Activated B cell treated with CpG ODN at 0.5 μM for 24 hours (primary cell): ENCODE measurements at regions not wholly inside any gene's neighbourhood (a gene's known extent, or its start where the extent isn't known, plus 50 kb on each side); places are given as distances from the start of the nearest gene placed in this dataset.

Experiments used
- ATAC-seq: fragments of 200-7000 bp; cut with Tn5 transposase; one replicate; pipeline ENCODE4 v1.10.0; 2021; ENCODE audit warnings: low read depth, mild to moderate bottlenecking, moderate library complexity
- CTCF ChIA-PET: fragments of 350-600 bp; sonication (Branson Sonifier 250); formaldehyde crosslinking; loops from one replicate; lab custom pipeline; 2021; ENCODE audit warnings: antibody characterized with exemption; lab: Charles Lee
- POLR2A ChIA-PET: fragments of 350-600 bp; sonication (Branson Sonifier 250); formaldehyde crosslinking; loops from one replicate; lab custom pipeline; 2021; ENCODE audit warnings: antibody characterized with exemption; lab: Charles Lee
- DNase-seq: peaks from one replicate; pipeline ENCODE4 v3.0.0; 2022
- H3K27ac Mint-ChIP-seq: one replicate; pipeline ENCODE4 v1.8.0; 2020; ENCODE audit warnings: mixed read lengths
- H3K27me3 Mint-ChIP-seq: one replicate; pipeline ENCODE4 v1.8.0; 2021; ENCODE audit warnings: mixed read lengths
- H3K36me3 Mint-ChIP-seq: one replicate; pipeline ENCODE4 v1.8.0; 2021; ENCODE audit warnings: low read depth, mixed read lengths
- H3K4me1 Mint-ChIP-seq: one replicate; pipeline ENCODE4 v1.8.0; 2021; ENCODE audit warnings: mixed read lengths
- H3K4me3 Mint-ChIP-seq: one replicate; pipeline ENCODE4 v1.8.0; 2020; ENCODE audit warnings: mild to moderate bottlenecking, mixed read lengths
- H3K9me3 Mint-ChIP-seq: one replicate; pipeline ENCODE4 v1.8.0; 2020; ENCODE audit warnings: mixed read lengths
- CTCF ChIP-seq: fragments of 200-600 bp; IDR thresholded peaks from one replicate; pipeline ENCODE4 v1.8.0; 2022; ENCODE audit warnings: antibody characterized with exemption, mild to moderate bottlenecking
- intact Hi-C: fragments of 100-400 bp; cut with micrococcal nuclease; formaldehyde crosslinking; loops from one replicate; pipeline ENCODE4 v1.15.1; 2024

GRCh38 chr2:236894791-236895190 lies 190.9 kb upstream of the COPS8 start:
- intact Hi-C loops, result no loop called here
- H3K4me3 Mint-ChIP-seq, result no peak overlapping the region
- DNase-seq (no peak), ATAC-seq (no peak)
- ChIA-PET CTCF (no interaction called here), POLR2A (no interaction called here)
- no peaks in the 10 kb centered on the region for H3K9me3 Mint-ChIP-seq
- H3K36me3 Mint-ChIP-seq, result no peaks in the 10 kb centered on the region
- no peak overlapping the region for H3K27ac Mint-ChIP-seq
- H3K4me1 Mint-ChIP-seq, result no peaks in the 10 kb centered on the region
- H3K27me3 Mint-ChIP-seq, result no peaks in the 10 kb centered on the region
- TF ChIP-seq CTCF, result no peak

GRCh38 chr2:236895497-236895896 lies 190.2 kb upstream of the COPS8 start:
- Mint-ChIP-seq H3K9me3 (no peaks in the 10 kb centered on the region), H3K27ac (no peak overlapping the region), H3K4me3 (no peak overlapping the region), H3K36me3 (no peaks in the 10 kb centered on the region), H3K4me1 (no peaks in the 10 kb centered on the region), H3K27me3 (no peaks in the 10 kb centered on the region)
- intact Hi-C loops, result no loop called here
- ChIA-PET POLR2A (no interaction called here), CTCF (no interaction called here)
- DNase-seq (no peak), ATAC-seq (no peak)
- no peak for TF ChIP-seq CTCF

- Mint-ChIP-seq H3K4me3 (no peak overlapping the region), H3K9me3 (no peaks in the 10 kb centered on the region), H3K4me1 (no peaks in the 10 kb centered on the region), H3K36me3 (no peaks in the 10 kb centered on the region), H3K27me3 (no peaks in the 10 kb centered on the region), H3K27ac (no peak overlapping the region)
- ChIA-PET POLR2A (no interaction called here), CTCF (no interaction called here)
- intact Hi-C loops, result no loop called here
- ATAC-seq (no peak), DNase-seq (no peak)
- no peak for TF ChIP-seq CTCF
These were observed 189.0 kb upstream of the COPS8 start for GRCh38 chr2:236896688-236897087.

- CTCF ChIA-PET, result no interaction called here
- intact Hi-C loops, result no loop called here
These were observed 186.5 kb upstream of the COPS8 start for GRCh38 chr2:236899146-236899545.

GRCh38 chr2:236899950-236900640 lies 185.6 kb upstream of the COPS8 start:
- no peaks in the 10 kb centered on the region for H3K9me3 Mint-ChIP-seq
- CTCF ChIA-PET, result no interaction called here
- DNase-seq (no peak), ATAC-seq (no peak)
- H3K27ac Mint-ChIP-seq, result no peak overlapping the region
- POLR2A ChIA-PET, result no interaction called here
- H3K36me3 Mint-ChIP-seq, result no peaks in the 10 kb centered on the region
- no peak overlapping the region for H3K4me3 Mint-ChIP-seq
- H3K4me1 Mint-ChIP-seq, result no peaks in the 10 kb centered on the region
- no peak for TF ChIP-seq CTCF
- intact Hi-C loops, result no loop called here
- H3K27me3 Mint-ChIP-seq, result peaks cover 7% of the 10 kb centered on the region

More at GRCh38 chr2:236899146-236899545, 186.5 kb upstream of the COPS8 start:
- Mint-ChIP-seq H3K4me1 (no peaks in the 10 kb centered on the region), H3K36me3 (no peaks in the 10 kb centered on the region), H3K27ac (no peak overlapping the region), H3K4me3 (no peak overlapping the region), H3K27me3 (peaks cover 5% of the 10 kb centered on the region), H3K9me3 (no peaks in the 10 kb centered on the region)
- POLR2A ChIA-PET, result no interaction called here
- no peak for DNase-seq
- TF ChIP-seq CTCF, result no peak
- no peak for ATAC-seq
